GM18505 (cell line): ENCODE measurements at regions not wholly inside any gene's neighbourhood (a gene's known extent, or its start where the extent isn't known, plus 50 kb on each side); places are given as distances from the start of the nearest gene placed in this dataset.

Experiments
- ATAC-seq: cut with Tn5 transposase; IDR thresholded peaks from one replicate; pipeline ENCODE4 v1.9.1; 2021; ENCODE audit not compliant: unreplicated experiment
- POLR2A ChIP-seq: IDR thresholded peaks from 4 replicates; pipeline ENCODE4 v1.6.1; 2011; ENCODE audit warnings: borderline replicate concordance; ENCODE audit not compliant: insufficient read depth, insufficient read length; ENCODE audit errors: extremely low read depth

- TF ChIP-seq POLR2A: no peak
- ATAC-seq: no peak
Observed at GRCh38 chr12:65534238-65534841, 255.9 kb downstream of the MSRB3 start.

- no peak for TF ChIP-seq POLR2A
- no peak for ATAC-seq
Observed at GRCh38 chr12:65535946-65536345, 257.5 kb downstream of the MSRB3 start.

GRCh38 chr12:65536351-65536750 is 257.9 kb downstream of the MSRB3 start:
- ATAC-seq: no peak
- TF ChIP-seq POLR2A: no peak

GRCh38 chr12:65536876-65537681 is 258.6 kb downstream of the MSRB3 start:
- ATAC-seq: no peak
- no peak for TF ChIP-seq POLR2A

- TF ChIP-seq POLR2A: no peak
- ATAC-seq: no peak
Observed at GRCh38 chr12:65537978-65538377, 259.5 kb downstream of the MSRB3 start.

- no peak for TF ChIP-seq POLR2A
- ATAC-seq: no peak
Observed at GRCh38 chr12:65539023-65539422, 260.5 kb downstream of the MSRB3 start.

- TF ChIP-seq POLR2A: no peak
- ATAC-seq: no peak
Observed at GRCh38 chr12:65540140-65540539, 261.7 kb downstream of the MSRB3 start.

- TF ChIP-seq POLR2A: no peak
- no peak for ATAC-seq
Observed at GRCh38 chr12:65546528-65546927, 268.0 kb downstream of the MSRB3 start.

GRCh38 chr12:65556676-65557437 is 267.4 kb upstream of the HMGA2 start:
- TF ChIP-seq POLR2A: no peak
- peak; percentile 98 for ATAC-seq

GRCh38 chr12:65557438-65558181 is 266.7 kb upstream of the HMGA2 start:
- ATAC-seq: no peak
- TF ChIP-seq POLR2A: no peak

- TF ChIP-seq POLR2A: no peak
- no peak for ATAC-seq
Observed at GRCh38 chr12:65560286-65560685, 264.0 kb upstream of the HMGA2 start.

- no peak for ATAC-seq
- no peak for TF ChIP-seq POLR2A
Observed at GRCh38 chr12:65561798-65562382, 262.4 kb upstream of the HMGA2 start.

GRCh38 chr12:65565601-65566560 is 258.4 kb upstream of the HMGA2 start:
- no peak for ATAC-seq
- no peak for TF ChIP-seq POLR2A
